ENCODE measurements at regions not wholly inside any gene's neighbourhood (a gene's known extent, or its start where the extent isn't known, plus 50 kb on each side); places are given as distances from the start of the nearest gene placed in this dataset.

- no peak for DNase-seq
Measured at GRCh38 chr5:30039379-30039778, 1154.1 kb upstream of the CDH6 start.

- no peak for DNase-seq
Measured at GRCh38 chr5:30034870-30035269, 1158.6 kb upstream of the CDH6 start.

GRCh38 chr5:30030101-30030500 lies 1163.4 kb upstream of the CDH6 start:
- DNase-seq, result no peak

- no peak for DNase-seq
Measured at GRCh38 chr5:30001826-30002225, 1191.7 kb upstream of the CDH6 start.

GRCh38 chr5:30000231-30000630 lies 1193.3 kb upstream of the CDH6 start:
- no peak for DNase-seq

GRCh38 chr5:29995154-29995553 lies 1198.3 kb upstream of the CDH6 start:
- no peak for DNase-seq

GRCh38 chr5:29994519-29994918 lies 1199.0 kb upstream of the CDH6 start:
- no peak for DNase-seq

GRCh38 chr5:29993286-29993685 lies 1200.2 kb upstream of the CDH6 start:
- no peak for DNase-seq

- DNase-seq, result no peak
Measured at GRCh38 chr5:29992248-29992647, 1201.2 kb upstream of the CDH6 start.

- DNase-seq, result no peak
Measured at GRCh38 chr5:29990681-29991080, 1202.8 kb upstream of the CDH6 start.

GRCh38 chr5:29984156-29984540 lies 1209.3 kb upstream of the CDH6 start:
- no peak for DNase-seq

- no peak for DNase-seq
Measured at GRCh38 chr5:29983528-29984155, 1209.8 kb upstream of the CDH6 start.

GRCh38 chr5:29982457-29982856 lies 1211.0 kb upstream of the CDH6 start:
- DNase-seq, result no peak

GRCh38 chr5:29972597-29972996 lies 1220.9 kb upstream of the CDH6 start:
- no peak for DNase-seq

GRCh38 chr5:29963956-29964355 lies 1229.5 kb upstream of the CDH6 start:
- no peak for DNase-seq

- DNase-seq, result no peak
Measured at GRCh38 chr5:29960323-29960722, 1233.2 kb upstream of the CDH6 start.

- no peak for DNase-seq
Measured at GRCh38 chr5:29950416-29951145, 1242.9 kb upstream of the CDH6 start.

GRCh38 chr5:29949301-29949872 lies 1244.1 kb upstream of the CDH6 start:
- DNase-seq, result no peak

- DNase-seq, result no peak
Measured at GRCh38 chr5:29944327-29944726, 1249.2 kb upstream of the CDH6 start.

- DNase-seq, result no peak
Measured at GRCh38 chr5:29942089-29942488, 1251.4 kb upstream of the CDH6 start.

GRCh38 chr5:29939988-29940387 lies 1253.5 kb upstream of the CDH6 start:
- no peak for DNase-seq

GRCh38 chr5:29935371-29935770 lies 1258.1 kb upstream of the CDH6 start:
- no peak for DNase-seq

- no peak for DNase-seq
Measured at GRCh38 chr5:29930316-29930715, 1263.2 kb upstream of the CDH6 start.

- DNase-seq, result no peak
Measured at GRCh38 chr5:29924107-29924506, 1269.4 kb upstream of the CDH6 start.

All from NCI-H446 treated with DMSO at 0.1 percent for 48 hours (cell line).